Ascending aorta (tissue), 2 donors: ENCODE measurements at regions not wholly inside any gene's neighbourhood (a gene's known extent, or its start where the extent isn't known, plus 50 kb on each side); places are given as distances from the start of the nearest gene placed in this dataset.

Source experiments
- DNase-seq, 2 donors: peaks; one replicate each; pipeline ENCODE4 v3.0.0-alpha.2; 2019; ENCODE audit warnings: low spot score in 2 of 2
- H3K27ac ChIP-seq, 2 donors: fragments of 200-600 bp; sonication (generic); one replicate each; pipeline ENCODE4 v1.5.1; 2016 to 2017; ENCODE audit warnings: mild to moderate bottlenecking in 1 of 2
- H3K27me3 ChIP-seq: fragments of 200-600 bp; sonication (generic); one replicate; pipeline ENCODE4 v1.5.1; 2017
- H3K36me3 ChIP-seq, 2 donors: fragments of 200-600 bp; sonication (generic); one replicate each; pipeline ENCODE4 v1.5.1; 2016
- H3K4me1 ChIP-seq, 2 donors: fragments of 200-600 bp; sonication (generic); one replicate each; pipeline ENCODE4 v1.5.1; 2016 to 2017; ENCODE audit warnings: mild to moderate bottlenecking in 1 of 2
- H3K4me3 ChIP-seq, 2 donors: fragments of 200-600 bp; sonication (generic); one replicate each; pipeline ENCODE4 v1.5.1; 2016 to 2017; ENCODE audit warnings: mild to moderate bottlenecking in 1 of 2
- H3K9me3 ChIP-seq, 2 donors: fragments of 200-600 bp; sonication (generic); one replicate each; pipeline ENCODE4 v1.5.1; 2016
- CTCF ChIP-seq, 3 experiments: fragments of 200-600 bp in 2 of 3; fragments of 450-650 bp in 1 of 3; sonication (generic) in 2 of 3; IDR thresholded peaks; one replicate each; pipeline ENCODE4 v1.5.1; 2016 to 2019; ENCODE audit warnings: antibody characterized with exemption in 3 of 3, mild to moderate bottlenecking in 1 of 3, moderate library complexity in 1 of 3
- intact Hi-C: fragments of 100-400 bp; cut with DNase I; formaldehyde crosslinking; loops from one replicate; pipeline ENCODE4 v1.15.1; 2023

GRCh38 chr9:20199111-20199510 is 410.3 kb upstream of the SLC24A2 start:
- TF ChIP-seq CTCF (IDR thresholded peaks at IDR 0.05): no peak
- DNase-seq: no peak
- no peaks in the 10 kb centered on the region for H3K9me3 ChIP-seq
- H3K27ac ChIP-seq: no peak overlapping the region
- intact Hi-C loops: no loop called here
- H3K4me3 ChIP-seq: no peak overlapping the region
- H3K36me3 ChIP-seq: no peaks in the 10 kb centered on the region
- H3K27me3 ChIP-seq: no peaks in the 10 kb centered on the region
- H3K4me1 ChIP-seq: no peaks in the 10 kb centered on the region

DNA sequence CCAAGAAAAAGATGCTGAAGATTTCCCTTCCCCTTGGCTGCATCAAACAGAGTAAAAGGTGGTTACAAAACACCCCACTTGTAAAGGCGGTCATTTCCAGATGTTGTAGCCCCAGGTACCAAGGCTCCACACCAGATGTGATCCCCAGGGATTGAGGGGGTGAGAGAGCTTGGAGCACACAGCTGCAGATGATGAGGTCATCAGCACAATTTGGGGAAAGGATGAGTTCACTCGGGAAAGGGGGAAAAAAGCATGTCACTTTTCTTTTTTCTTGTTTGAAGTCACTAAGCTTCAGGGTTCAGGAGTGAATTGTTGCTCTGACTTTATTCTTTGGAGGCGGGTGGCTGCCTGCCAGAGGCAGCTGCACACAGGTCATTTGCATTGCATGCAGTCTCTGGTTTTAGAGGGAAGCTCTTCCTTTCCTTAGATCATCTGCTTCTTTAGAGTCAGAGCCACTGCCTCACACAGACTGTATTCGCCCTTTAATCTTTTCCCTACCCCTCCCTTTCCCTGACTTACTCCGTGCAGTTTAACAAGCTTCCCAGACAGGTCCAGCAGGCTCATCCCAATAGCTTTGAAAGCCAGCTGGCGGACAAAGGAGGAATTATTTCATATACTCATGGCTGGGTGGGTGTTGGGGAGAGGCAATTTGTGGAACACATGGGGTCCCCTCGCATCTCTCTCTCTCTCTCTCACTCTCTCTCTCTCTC is 409.3 kb upstream of the SLC24A2 start:
- H3K4me1 ChIP-seq: no peaks in the 10 kb centered on the region
- no peak overlapping the region for H3K27ac ChIP-seq
- no peaks in the 10 kb centered on the region for H3K9me3 ChIP-seq
- TF ChIP-seq CTCF (IDR thresholded peaks at IDR 0.05): no peak
- no peak for DNase-seq
- H3K27me3 ChIP-seq: no peaks in the 10 kb centered on the region
- intact Hi-C loops: no loop called here
- H3K36me3 ChIP-seq: no peaks in the 10 kb centered on the region
- no peak overlapping the region for H3K4me3 ChIP-seq

- H3K4me3 ChIP-seq: no peak overlapping the region
- no peaks in the 10 kb centered on the region for H3K27me3 ChIP-seq
- H3K4me1 ChIP-seq: no peaks in the 10 kb centered on the region
- no peaks in the 10 kb centered on the region for H3K36me3 ChIP-seq
- intact Hi-C loops: no loop called here
- H3K9me3 ChIP-seq: no peaks in the 10 kb centered on the region
- TF ChIP-seq CTCF (IDR thresholded peaks at IDR 0.05): no peak
- DNase-seq: no peak
- H3K27ac ChIP-seq: no peak overlapping the region
These were observed 402.5 kb upstream of the SLC24A2 start for GRCh38 chr9:20191228-20191840.

DNA sequence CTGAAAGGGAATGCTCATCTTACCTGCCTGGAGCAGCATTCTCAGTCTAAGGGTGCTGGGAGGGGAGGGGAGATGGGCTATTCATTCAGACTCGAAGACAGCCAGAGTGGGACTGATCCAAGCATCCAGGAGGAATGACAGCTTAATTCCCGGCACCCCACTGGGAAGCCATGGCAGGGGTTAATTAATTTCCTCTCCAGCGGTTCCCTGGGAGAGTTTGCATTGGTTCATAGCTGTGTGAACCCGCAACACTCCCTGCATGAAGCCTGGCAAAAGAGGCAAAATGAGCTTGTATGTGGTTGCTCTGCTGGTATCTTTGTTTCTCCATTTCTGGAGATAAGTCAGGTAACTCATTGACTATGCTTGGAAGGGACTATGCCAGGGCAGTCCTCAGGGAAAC is 401.0 kb upstream of the SLC24A2 start:
- Histone ChIP-seq H3K4me3 (no peak overlapping the region), H3K27ac (no peak overlapping the region), H3K4me1 (no peaks in the 10 kb centered on the region), H3K27me3 (no peaks in the 10 kb centered on the region), H3K9me3 (no peaks in the 10 kb centered on the region), H3K36me3 (no peaks in the 10 kb centered on the region)
- no peak for DNase-seq
- intact Hi-C loops: no loop called here
- TF ChIP-seq CTCF (IDR thresholded peaks at IDR 0.05): no peak

DNA sequence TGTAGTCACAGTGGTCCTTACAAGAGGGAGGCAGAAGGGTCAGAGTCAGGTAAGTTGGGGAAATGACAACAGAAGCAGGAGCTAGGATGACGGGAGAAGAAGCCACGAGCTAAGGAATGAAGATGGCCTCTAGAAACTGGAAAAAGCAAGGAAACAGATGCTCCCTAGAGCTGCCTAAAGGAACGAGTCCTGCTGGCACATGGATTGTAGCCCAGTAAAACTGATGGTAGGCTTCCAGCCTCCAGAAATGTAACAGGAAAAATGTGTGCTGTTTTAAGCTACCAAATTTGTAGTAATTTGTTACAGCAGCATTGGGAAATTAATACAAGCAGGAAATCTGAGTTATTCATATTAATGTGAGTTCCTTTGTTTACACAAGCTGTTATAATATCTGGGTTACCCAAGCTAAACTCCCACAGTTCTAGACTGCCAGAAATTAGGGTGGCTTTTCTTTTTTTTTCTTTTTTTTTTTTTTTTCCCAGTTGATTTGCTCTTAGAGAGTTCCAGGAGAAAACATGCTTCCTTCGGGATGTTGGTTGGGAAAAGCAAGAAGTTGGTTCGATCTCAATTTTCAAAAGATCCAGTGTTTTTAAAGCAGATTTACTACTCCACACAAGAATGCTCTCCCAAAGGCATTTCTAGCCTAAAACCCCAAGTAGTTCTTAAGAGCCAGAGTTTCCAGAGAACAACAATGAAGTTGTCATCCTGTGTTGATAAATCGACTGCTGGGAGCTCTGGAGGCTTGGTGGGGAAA is 400.0 kb upstream of the SLC24A2 start:
- Histone ChIP-seq H3K36me3 (no peaks in the 10 kb centered on the region), H3K27me3 (no peaks in the 10 kb centered on the region), H3K4me3 (no peak overlapping the region), H3K9me3 (no peaks in the 10 kb centered on the region), H3K4me1 (no peaks in the 10 kb centered on the region), H3K27ac (no peak overlapping the region)
- no peak for TF ChIP-seq CTCF (IDR thresholded peaks at IDR 0.05)
- DNase-seq: no peak
- intact Hi-C loops: no loop called here
